Activated CD8-positive, alpha-beta memory T cell treated with anti-CD3 and anti-CD28 coated beads, Interleukin-2, amount 50 U/mL, for 24 hours (primary cell): ENCODE measurements at regions not wholly inside any gene's neighbourhood (a gene's known extent, or its start where the extent isn't known, plus 50 kb on each side); places are given as distances from the start of the nearest gene placed in this dataset.
"Not testable (repeated sequence)": the region's sequence is repeated elsewhere in the genome, so short reads cannot be mapped to it uniquely, and the experiment has no call there.

Source experiments
- DNase-seq: peaks from one replicate; pipeline ENCODE4 v3.0.0-alpha.2; 2020; ENCODE audit errors: extremely low read depth

GRCh38 chr3:18126772-18127171, 298.4 kb downstream of the SATB1 start:
- no peak for DNase-seq

DNA sequence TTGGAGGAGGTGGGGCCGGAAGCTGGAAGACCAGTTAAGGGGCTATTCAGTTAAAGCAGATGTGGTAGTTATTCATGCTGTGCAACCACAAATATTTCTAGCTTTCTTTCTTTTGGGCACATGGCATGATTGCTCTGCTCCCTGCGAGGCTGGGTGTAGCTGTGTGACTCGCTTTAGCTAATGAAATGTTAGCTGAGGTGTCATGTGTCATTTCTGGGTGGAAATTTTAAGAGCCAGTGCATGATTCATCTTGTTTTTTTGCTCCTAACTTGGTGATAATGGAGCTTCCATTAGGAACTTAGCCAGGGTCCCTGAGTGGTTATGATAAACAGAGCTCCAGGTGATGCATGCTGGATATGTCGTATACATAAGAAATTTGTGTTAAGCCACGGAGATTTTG, 300.6 kb downstream of the SATB1 start:
- DNase-seq: no peak

DNA sequence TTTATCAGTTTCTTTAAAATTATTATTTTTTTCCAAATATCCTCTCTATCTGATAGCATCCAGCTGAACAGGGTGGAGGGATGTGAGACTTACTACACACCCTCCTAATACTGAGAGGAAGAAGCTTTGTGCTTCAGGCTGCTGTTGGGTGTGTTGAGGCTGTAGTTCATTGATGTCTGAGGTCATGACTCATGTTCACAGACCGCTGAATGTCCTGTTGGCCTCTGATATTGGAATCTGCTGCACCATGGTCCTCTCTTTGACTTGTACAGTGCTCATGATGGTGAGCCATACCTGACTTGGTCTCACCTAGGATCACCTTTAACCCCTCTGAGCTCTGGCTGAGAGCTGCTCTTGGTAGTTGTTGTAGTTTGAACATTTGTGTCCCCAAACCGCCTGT, 302.9 kb downstream of the SATB1 start:
- DNase-seq: no peak

- no peak for DNase-seq
Observed at GRCh38 chr3:18121020-18121419, 304.1 kb downstream of the SATB1 start.

DNA sequence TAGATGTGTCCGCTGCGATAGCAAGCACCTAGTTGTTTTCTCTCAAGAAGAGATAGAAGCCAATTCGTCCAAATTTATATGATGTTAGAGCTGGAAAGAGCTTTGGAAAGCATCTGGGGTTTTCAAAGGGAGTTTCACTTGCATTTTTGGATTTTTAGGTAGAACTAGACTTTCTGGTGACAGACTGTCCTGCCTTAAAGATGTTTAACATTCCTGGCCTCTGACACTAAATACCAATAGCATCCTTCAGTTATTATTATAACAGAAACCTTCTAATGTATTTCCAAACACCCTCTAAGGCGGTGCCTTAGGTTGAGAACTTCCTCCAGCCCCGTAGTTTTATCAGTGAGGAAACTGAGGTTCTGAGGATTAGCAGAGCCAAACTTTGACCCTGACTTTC, 305.3 kb downstream of the SATB1 start:
- DNase-seq: no peak

- DNase-seq: no peak
Observed at GRCh38 chr3:18114894-18115293, 310.2 kb downstream of the SATB1 start.

GRCh38 chr3:18113417-18113816, 311.7 kb downstream of the SATB1 start:
- no peak for DNase-seq

DNA sequence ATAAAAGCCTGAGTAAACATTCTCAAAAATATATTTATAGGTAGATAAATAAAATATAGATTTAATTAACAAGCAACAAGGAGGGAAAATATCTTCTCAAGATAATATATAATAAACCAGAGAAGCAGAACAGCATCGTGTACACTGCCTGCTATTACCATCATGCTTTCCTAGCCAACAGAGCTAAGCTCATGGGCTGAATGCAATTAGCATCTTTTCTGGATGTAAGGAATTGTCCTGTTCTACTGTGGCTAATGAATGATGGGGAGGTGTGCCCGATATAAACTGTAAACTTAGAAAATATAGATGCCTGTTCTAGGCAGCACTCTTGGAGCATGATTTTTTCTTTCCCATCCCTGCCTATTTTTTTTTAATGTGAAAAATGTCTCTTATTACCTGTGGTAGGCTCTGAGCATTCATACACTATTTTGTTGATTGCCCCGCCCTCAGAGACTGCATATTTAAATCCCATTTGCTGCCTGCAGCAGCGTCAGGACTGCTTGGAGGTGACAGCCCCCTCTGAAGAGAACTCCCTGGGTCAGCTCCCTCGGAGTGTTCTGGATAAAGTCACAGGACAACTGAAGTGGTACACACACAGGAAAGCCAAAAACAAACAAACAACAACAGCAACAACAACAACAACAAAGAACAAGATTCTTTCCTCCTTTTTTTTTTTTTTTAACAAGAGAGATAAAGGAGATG, 312.3 kb downstream of the SATB1 start:
- no peak for DNase-seq

DNA sequence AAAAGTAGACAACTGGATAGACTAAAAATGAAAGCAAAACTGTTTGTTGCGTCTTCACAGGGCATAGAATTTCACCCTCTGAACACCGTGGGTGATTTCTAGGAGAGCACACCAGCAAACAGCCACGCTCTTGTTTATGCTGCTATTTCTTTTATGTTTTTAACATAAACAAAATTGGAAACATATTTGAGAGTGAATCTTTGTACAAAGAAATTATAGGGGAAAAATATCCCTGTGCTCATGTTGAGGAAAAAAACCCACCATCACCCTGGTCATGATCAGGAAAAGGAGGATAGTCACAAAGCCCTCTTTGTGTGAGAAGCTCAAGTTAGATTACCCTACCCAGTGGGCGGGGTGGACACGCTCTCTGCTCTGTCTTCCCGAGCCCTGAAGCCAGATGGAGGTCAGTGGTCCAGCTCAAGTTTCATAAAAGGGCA, 313.3 kb downstream of the SATB1 start:
- no peak for DNase-seq

DNA sequence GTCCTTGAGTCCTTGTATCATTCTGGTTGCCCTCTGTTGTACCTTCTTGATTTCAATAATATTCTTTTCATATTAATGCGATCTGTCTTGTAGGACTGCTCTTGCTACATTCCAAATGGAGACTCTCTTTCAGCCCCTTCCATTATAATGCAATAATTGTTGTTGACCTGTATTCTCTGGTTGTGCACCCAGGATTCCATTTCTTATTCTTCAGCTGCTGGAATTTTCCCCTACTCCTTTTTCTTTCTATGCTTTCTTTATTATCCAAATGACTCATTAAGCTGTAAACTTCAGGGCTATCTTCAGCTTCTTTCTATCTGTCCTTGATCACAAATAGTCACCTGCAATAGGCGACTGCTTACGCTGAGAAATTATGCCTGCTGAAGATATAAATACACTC, 321.5 kb downstream of the SATB1 start:
- no peak for DNase-seq

- DNase-seq: no peak
Observed at GRCh38 chr3:18100121-18100520, 325.0 kb downstream of the SATB1 start.

- no peak for DNase-seq
Observed at GRCh38 chr3:18099611-18100010, 325.5 kb downstream of the SATB1 start.

DNA sequence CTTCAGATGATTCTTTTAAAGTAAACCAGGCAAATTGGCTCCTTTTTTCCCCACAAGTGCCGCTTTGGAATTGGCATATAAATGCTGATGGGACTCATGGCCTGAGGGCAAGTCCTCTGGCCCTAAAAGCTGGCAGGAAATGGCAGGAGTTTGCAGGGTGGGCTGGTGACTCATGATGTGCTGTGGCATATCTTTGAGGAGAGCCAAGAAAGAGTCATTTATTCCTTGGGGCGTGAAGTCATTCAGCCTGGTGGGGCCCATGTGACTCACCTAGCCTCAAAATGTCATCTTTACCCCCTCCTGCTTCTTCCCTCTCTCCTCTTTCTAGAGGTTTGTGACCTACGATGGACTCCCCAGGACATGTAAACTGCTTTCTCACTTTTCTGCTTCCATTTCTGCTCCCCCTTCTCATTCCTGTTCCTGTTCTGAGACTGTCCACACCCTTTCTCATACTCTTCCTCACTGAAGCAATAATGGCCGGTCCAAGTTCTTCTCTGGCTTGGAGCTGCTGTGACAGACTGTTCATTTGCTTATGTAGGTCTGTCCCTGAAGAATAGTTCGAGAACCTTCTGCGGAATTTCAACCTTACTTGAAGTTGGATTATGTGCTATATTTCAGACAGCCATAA, 326.1 kb downstream of the SATB1 start:
- DNase-seq: no peak

GRCh38 chr3:18097989-18098388, 327.1 kb downstream of the SATB1 start:
- no peak for DNase-seq

GRCh38 chr3:18097473-18097872, 327.7 kb downstream of the SATB1 start:
- no peak for DNase-seq

GRCh38 chr3:18092726-18093125, 332.4 kb downstream of the SATB1 start:
- no peak for DNase-seq

DNA sequence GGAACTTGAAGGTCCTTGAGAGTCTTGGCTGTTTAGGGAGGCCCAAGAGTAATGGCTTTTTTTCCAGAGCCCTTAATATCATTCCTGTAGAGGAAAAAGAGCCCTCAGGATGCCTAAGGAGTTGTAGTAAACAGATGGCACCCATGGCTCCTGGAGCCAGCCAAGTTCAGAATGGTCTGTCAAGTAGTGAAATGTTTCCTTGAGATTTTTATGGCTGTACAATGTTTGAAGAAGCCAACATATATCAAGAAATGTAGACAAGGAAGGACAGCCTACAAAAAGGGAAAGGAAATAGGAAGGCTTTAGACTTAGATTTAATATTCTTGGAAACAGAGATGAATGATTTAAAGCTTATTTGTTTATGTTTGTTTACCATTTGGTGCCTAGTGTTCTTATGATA, 334.8 kb downstream of the SATB1 start:
- DNase-seq: no peak

DNA sequence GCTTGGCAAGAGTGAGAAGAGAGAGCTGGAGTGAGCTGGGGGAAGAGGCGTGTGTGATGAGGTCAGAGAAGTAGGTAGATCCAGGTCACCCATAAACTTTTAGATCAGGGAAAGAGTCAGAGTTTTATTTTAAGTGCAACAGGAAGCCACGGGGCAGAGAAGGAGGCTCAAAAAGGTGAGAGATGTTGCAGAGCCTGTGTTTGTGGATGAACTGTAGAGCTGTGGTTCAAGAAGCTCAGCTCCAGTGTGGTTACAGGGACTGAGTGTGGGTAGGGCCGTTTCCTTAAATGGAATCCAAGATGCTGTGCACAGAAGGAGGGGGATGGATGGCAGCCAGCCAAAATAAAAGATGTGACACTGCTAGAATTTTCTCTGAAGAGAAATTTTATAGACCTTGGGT, 337.2 kb downstream of the SATB1 start:
- no peak for DNase-seq

DNA sequence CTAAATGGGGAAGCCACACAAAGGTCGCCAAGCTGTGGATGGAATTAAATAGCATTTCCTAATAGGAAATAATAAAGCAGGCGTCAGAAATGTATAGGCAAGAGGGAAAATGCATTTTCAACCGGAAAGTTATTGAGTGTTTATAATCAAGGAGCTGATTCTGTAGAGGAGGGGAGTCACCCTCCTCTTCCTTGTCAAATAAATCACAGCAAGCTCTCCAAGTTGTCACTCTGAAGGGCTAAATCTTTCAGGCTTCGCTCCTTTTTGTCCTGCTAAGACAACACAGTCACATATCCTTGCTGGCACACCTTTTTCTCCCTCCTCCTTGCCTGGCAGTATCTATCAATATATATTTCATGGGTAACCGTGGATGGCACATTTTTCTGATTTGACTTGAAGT, 338.4 kb downstream of the SATB1 start:
- DNase-seq: no peak

DNA sequence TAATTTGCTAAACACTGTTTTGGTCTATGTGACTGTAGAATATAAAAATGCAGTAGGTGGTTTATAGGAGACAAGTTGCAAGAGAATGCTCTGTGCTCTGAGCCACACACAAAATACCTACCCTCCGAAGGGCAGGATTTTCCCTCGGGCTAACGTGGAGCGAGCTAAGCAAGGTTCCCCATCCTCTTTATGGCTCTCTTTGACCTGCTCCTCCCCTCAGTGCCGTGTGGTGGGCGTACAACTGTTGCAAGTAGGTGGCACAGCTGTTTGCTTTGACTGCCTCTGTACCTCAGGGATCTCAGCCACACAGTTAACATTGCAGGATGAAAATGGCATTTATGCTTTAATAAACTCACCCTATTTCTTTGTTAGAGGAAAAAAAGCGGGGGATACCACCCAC, 339.1 kb downstream of the SATB1 start:
- DNase-seq: no peak

GRCh38 chr3:18085429-18085828, 339.7 kb downstream of the SATB1 start:
- DNase-seq: no peak

GRCh38 chr3:18083273-18083590, 340.8 kb upstream of the TBC1D5 start:
- not testable (repeated sequence) for DNase-seq

GRCh38 chr3:18082551-18083272, 340.3 kb upstream of the TBC1D5 start:
- no peak for DNase-seq
